ENCODE measurements at regions not wholly inside any gene's neighbourhood (a gene's known extent, or its start where the extent isn't known, plus 50 kb on each side); places are given as distances from the start of the nearest gene placed in this dataset.

DNA sequence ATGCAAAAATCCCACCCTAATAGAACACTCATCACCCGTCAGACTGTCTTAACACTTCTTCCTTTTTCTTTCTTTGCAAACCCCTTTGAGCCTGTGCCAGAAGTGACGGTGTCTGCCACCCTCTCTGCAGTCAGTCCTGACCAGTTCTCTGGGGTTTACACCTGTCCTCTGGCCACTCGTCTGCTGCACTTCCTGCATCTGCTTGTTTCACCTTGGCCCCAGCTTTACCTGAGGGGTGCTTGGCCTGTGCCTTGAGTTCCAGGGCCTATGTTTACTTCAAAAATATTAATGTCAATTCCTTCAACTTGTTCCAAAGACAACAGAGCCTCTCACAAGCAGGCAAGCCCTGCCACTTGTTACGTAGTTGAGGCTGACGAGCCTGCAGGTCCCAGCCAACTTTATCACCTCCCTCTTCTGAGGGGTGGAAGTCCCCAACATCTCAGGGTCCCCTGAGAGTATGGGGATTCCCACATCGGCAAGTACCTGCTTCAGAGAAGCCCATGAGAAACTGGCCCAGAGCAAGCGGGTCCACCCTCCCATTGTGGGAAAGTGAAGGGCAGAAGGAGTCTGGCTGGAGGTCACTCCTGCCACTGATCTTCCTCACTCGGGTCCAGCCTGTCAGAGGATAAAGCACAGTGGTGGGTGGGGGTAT lies 205.4 kb downstream of the DAD1 start:
- no peak overlapping the region for H3K9ac ChIP-seq (ENCODE audit: low read length)
- H2AFZ ChIP-seq (ENCODE audit: low read length) = no peak overlapping the region
- DNase-seq (no peak), ATAC-seq (no peak)
- intact Hi-C loops (cut with micrococcal nuclease) = no loop called here
- peaks cover 37% of the 10 kb centered on the region for H3K4me1 ChIP-seq (ENCODE audit: insufficient read depth, low read length)
- ChIA-PET CTCF (no interaction called here), POLR2A (ENCODE audit: unreplicated experiment) (no interaction called here)
- H3K9me2 ChIP-seq (replicated peaks; ENCODE audit: low read length) = no peaks in the 10 kb centered on the region
- no peaks in the 10 kb centered on the region for H4K20me1 ChIP-seq (ENCODE audit: low read length)
- no TSS peak for BruUV-seq (replicated peaks)
- H3K36me3 ChIP-seq (ENCODE audit: low read depth, low read length) = no peaks in the 10 kb centered on the region
- no peaks in the 10 kb centered on the region for H3K79me2 ChIP-seq (ENCODE audit: low read length)
- H3K4me2 ChIP-seq (ENCODE audit: low read length) = no peak overlapping the region
- H3F3A ChIP-seq (ENCODE audit: low read length, unreplicated experiment) = no peaks in the 10 kb centered on the region
- no peak overlapping the region for H3K27ac ChIP-seq (ENCODE audit: low read length)
- H3K9me3 ChIP-seq (ENCODE audit: low read length) = no peaks in the 10 kb centered on the region
- no peaks in the 10 kb centered on the region for H3K27me3 ChIP-seq (ENCODE audit: low read length)
- H3K4me3 ChIP-seq (ENCODE audit: low read length) = no peak overlapping the region
- TF ChIP-seq EZH2phosphoT487 (IDR thresholded peaks at IDR 0.05; ENCODE audit: borderline replicate concordance, low read length) (no peak), EZH2 (IDR thresholded peaks at IDR 0.05; ENCODE audit: low read length, unreplicated experiment) (no peak)
- TF ChIP-seq, protein P1, sequence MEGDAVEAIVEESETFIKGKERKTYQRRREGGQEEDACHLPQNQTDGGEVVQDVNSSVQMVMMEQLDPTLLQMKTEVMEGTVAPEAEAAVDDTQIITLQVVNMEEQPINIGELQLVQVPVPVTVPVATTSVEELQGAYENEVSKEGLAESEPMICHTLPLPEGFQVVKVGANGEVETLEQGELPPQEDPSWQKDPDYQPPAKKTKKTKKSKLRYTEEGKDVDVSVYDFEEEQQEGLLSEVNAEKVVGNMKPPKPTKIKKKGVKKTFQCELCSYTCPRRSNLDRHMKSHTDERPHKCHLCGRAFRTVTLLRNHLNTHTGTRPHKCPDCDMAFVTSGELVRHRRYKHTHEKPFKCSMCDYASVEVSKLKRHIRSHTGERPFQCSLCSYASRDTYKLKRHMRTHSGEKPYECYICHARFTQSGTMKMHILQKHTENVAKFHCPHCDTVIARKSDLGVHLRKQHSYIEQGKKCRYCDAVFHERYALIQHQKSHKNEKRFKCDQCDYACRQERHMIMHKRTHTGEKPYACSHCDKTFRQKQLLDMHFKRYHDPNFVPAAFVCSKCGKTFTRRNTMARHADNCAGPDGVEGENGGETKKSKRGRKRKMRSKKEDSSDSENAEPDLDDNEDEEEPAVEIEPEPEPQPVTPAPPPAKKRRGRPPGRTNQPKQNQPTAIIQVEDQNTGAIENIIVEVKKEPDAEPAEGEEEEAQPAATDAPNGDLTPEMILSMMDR (conservative IDR thresholded peaks at IDR 0.05; ENCODE audit: low read depth, low read length) = no peak

DNA sequence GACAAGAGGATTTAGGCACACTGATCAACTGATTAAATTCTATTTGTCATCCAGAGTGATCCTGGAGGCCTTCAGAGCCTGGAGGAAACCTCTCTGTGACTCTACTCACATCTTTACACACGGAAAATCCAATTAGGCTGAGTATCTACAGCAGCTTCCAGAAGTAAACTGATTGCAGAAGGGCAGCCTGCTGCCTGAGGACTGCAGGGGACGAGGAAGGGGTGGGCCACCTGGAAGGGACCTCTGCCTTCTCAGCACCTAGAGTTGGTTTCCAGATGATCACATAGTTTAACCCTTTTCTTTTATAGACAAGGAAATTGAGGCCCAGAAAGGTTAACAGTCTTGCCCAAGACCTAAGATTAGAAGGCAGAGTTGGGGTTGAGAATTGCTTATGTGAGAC lies 206.1 kb downstream of the DAD1 start:
- BruUV-seq (replicated peaks) = no TSS peak
- CTCF ChIA-PET = no interaction called here
- intact Hi-C loops (cut with micrococcal nuclease) = no loop called here
- no peak for DNase-seq
- no peak for TF ChIP-seq EZH2 (IDR thresholded peaks at IDR 0.05; ENCODE audit: low read length, unreplicated experiment)
- no peak for ATAC-seq
- Histone ChIP-seq H3K4me2 (ENCODE audit: low read length) (no peak overlapping the region), H3K27ac (ENCODE audit: low read length) (no peak overlapping the region), H3K36me3 (ENCODE audit: low read depth, low read length) (no peaks in the 10 kb centered on the region), H3K4me3 (ENCODE audit: low read length) (no peak overlapping the region), H3K4me1 (ENCODE audit: insufficient read depth, low read length) (peaks cover 30% of the 10 kb centered on the region), H2AFZ (ENCODE audit: low read length) (no peak overlapping the region), H4K20me1 (ENCODE audit: low read length) (no peaks in the 10 kb centered on the region), H3K27me3 (ENCODE audit: low read length) (no peaks in the 10 kb centered on the region), H3K9me3 (ENCODE audit: low read length) (no peaks in the 10 kb centered on the region), H3F3A (ENCODE audit: low read length, unreplicated experiment) (no peaks in the 10 kb centered on the region), H3K9ac (ENCODE audit: low read length) (no peak overlapping the region), H3K9me2 (replicated peaks; ENCODE audit: low read length) (no peaks in the 10 kb centered on the region), H3K79me2 (ENCODE audit: low read length) (no peaks in the 10 kb centered on the region)
- POLR2A ChIA-PET (ENCODE audit: unreplicated experiment) = no interaction called here

DNA sequence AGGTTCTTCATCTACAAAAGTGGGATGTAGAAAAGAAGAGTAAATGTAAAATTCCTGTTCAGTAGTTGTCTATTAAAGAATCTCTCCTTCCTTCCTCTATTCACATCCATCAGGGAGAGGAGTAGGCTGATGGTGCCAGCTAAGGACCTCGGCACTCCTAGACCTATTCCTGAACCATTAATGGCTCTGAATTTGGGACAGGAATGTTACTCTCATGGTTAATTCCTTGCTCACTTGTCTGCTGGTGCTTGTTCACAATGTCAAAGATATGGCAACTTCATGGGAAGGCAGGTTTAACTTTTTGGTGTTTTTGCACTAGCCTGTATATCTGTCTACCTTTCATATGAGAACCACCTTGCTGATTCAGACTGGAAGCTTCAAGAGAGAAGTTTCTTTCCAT lies 206.6 kb downstream of the DAD1 start:
- H3K79me2 ChIP-seq (ENCODE audit: low read length) = no peaks in the 10 kb centered on the region
- BruUV-seq (replicated peaks) = no TSS peak
- ATAC-seq = no peak
- H3K27me3 ChIP-seq (ENCODE audit: low read length) = no peaks in the 10 kb centered on the region
- no peaks in the 10 kb centered on the region for H3K9me2 ChIP-seq (replicated peaks; ENCODE audit: low read length)
- no peak overlapping the region for H3K4me2 ChIP-seq (ENCODE audit: low read length)
- no peak for DNase-seq
- H2AFZ ChIP-seq (ENCODE audit: low read length) = no peak overlapping the region
- no peaks in the 10 kb centered on the region for H4K20me1 ChIP-seq (ENCODE audit: low read length)
- no peak overlapping the region for H3K27ac ChIP-seq (ENCODE audit: low read length)
- H3K36me3 ChIP-seq (ENCODE audit: low read depth, low read length) = no peaks in the 10 kb centered on the region
- H3K4me1 ChIP-seq (ENCODE audit: insufficient read depth, low read length) = peaks cover 25% of the 10 kb centered on the region
- H3K4me3 ChIP-seq (ENCODE audit: low read length) = no peak overlapping the region
- H3K9me3 ChIP-seq (ENCODE audit: low read length) = no peaks in the 10 kb centered on the region
- ChIA-PET CTCF (no interaction called here), POLR2A (ENCODE audit: unreplicated experiment) (no interaction called here)
- TF ChIP-seq EZH2phosphoT487 (IDR thresholded peaks at IDR 0.05; ENCODE audit: borderline replicate concordance, low read length) (no peak), EZH2 (IDR thresholded peaks at IDR 0.05; ENCODE audit: low read length, unreplicated experiment) (no peak)
- TF ChIP-seq, protein P1 (conservative IDR thresholded peaks at IDR 0.05; ENCODE audit: low read depth, low read length) = no peak
- intact Hi-C loops (cut with micrococcal nuclease) = no loop called here
- no peaks in the 10 kb centered on the region for H3F3A ChIP-seq (ENCODE audit: low read length, unreplicated experiment)
- H3K9ac ChIP-seq (ENCODE audit: low read length) = no peak overlapping the region
